ENCODE measurements at regions not wholly inside any gene's neighbourhood (a gene's known extent, or its start where the extent isn't known, plus 50 kb on each side); places are given as distances from the start of the nearest gene placed in this dataset.
"Not testable (repeated sequence)": the region's sequence is repeated elsewhere in the genome, so short reads cannot be mapped to it uniquely, and the experiment has no call there.

DNA sequence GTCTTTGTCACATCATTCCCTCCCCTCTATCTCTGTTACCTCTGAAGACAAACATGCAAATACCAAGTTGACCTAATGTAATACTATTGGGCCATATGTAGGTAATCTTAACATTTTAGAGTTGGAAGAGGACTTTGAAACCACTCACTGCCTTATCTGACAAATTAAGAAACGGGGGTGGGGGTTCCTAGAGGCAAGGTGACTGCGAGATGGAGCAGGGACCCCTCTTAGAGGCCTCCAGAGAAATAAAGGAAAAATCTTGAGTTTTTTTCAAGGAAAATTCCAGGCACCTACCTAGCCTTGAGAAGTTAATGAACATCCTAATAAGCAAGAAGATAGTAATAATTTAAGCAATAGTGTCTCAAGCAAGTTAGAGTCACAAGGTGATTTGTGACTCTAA is 270.8 kb downstream of the CD83 start:
- peaks cover 0 to 14% (median 2%) of the 10 kb centered on the region in 4 donors for H3K4me1 ChIP-seq
- H3K4me3 ChIP-seq = no peak overlapping the region
- in situ Hi-C loops (cut with MboI; ENCODE audit: low pct_ligation_motif_present in 1 of 4, low pct_unique_long_range_greater_than_20kb in 1 of 4, low sequenced_read_pairs in 3 of 4) = no loop called here
- 80 to 100% methylated on average over 1 to 2 of the region's 2 CpGs for WGBS, 2 donors (ENCODE audit: low coverage in 1 of 2)
- H3K27me3 ChIP-seq = no peaks in the 10 kb centered on the region
- intact Hi-C loops (cut with DNase I; ENCODE audit: low total_unique reads) = no loop called here
- no peaks in the 10 kb centered on the region for H3K36me3 ChIP-seq
- no peak overlapping the region for H3K27ac ChIP-seq
- DNase-seq = no peak
- no peaks in the 10 kb centered on the region for H3K9me3 ChIP-seq
- TF ChIP-seq POLR2A (IDR thresholded peaks at IDR 0.05) = no peak
- TF ChIP-seq EP300 (IDR thresholded peaks at IDR 0.05; ENCODE audit: low read depth) = no peak
- TF ChIP-seq POLR2AphosphoS5 (IDR thresholded peaks at IDR 0.05) = no peak
- TF ChIP-seq, protein P1, sequence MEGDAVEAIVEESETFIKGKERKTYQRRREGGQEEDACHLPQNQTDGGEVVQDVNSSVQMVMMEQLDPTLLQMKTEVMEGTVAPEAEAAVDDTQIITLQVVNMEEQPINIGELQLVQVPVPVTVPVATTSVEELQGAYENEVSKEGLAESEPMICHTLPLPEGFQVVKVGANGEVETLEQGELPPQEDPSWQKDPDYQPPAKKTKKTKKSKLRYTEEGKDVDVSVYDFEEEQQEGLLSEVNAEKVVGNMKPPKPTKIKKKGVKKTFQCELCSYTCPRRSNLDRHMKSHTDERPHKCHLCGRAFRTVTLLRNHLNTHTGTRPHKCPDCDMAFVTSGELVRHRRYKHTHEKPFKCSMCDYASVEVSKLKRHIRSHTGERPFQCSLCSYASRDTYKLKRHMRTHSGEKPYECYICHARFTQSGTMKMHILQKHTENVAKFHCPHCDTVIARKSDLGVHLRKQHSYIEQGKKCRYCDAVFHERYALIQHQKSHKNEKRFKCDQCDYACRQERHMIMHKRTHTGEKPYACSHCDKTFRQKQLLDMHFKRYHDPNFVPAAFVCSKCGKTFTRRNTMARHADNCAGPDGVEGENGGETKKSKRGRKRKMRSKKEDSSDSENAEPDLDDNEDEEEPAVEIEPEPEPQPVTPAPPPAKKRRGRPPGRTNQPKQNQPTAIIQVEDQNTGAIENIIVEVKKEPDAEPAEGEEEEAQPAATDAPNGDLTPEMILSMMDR (IDR thresholded peaks at IDR 0.05) = no peak

GRCh38 chr6:14389776-14390175 is 272.2 kb downstream of the CD83 start:
- in situ Hi-C loops (cut with MboI; ENCODE audit: low pct_ligation_motif_present in 1 of 4, low pct_unique_long_range_greater_than_20kb in 1 of 4, low sequenced_read_pairs in 3 of 4); DNase-seq; H3K27ac ChIP-seq; intact Hi-C loops (cut with DNase I; ENCODE audit: low total_unique reads); H3K4me3 ChIP-seq; H3K27me3 ChIP-seq; H3K4me1 ChIP-seq; H3K9me3 ChIP-seq; H3K36me3 ChIP-seq: not testable (repeated sequence)
- 92% methylated on average over 2 of the region's 2 CpGs; no CpG with 5 or more reads in 1 of the 2 donors for WGBS, 2 donors (ENCODE audit: low coverage in 1 of 2)

- no peak overlapping the region for H3K27ac ChIP-seq
- 32 to 36% methylated on average over 2 of the region's 2 CpGs for WGBS, 2 donors (ENCODE audit: low coverage in 1 of 2)
- in situ Hi-C loops (cut with MboI; ENCODE audit: low pct_ligation_motif_present in 1 of 4, low pct_unique_long_range_greater_than_20kb in 1 of 4, low sequenced_read_pairs in 3 of 4) = no loop called here
Observed at GRCh38 chr6:14390805-14391204, 273.2 kb downstream of the CD83 start.

DNA sequence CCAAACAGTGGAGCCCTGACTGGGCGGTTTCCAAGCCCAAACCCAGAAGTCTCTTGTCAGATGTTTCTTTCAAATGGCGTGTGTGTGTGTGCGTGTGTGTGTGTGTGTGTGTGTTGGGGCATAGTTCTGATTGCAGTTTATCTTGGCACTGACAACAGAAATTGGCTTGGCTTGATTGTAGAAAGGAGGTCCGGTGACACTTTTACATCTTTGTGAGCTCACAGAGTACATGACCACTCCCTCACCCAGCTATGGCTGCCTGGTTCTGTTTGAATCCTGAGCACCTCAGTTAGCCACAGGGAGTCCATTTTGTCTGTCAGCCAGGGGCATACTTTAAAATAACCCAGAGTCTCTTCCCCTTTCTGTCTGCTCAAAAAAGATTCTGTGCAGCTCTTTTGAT is 276.3 kb downstream of the CD83 start:
- WGBS, 2 donors (ENCODE audit: low coverage in 1 of 2) = 30 to 54% methylated on average over 2 to 4 of the region's 4 CpGs

More at GRCh38 chr6:14390805-14391204, 273.2 kb downstream of the CD83 start:
- no peaks in the 10 kb centered on the region for H3K27me3 ChIP-seq
- intact Hi-C loops (cut with DNase I; ENCODE audit: low total_unique reads) = no loop called here
- DNase-seq = no peak
- H3K9me3 ChIP-seq = no peaks in the 10 kb centered on the region
- no peak overlapping the region for H3K4me3 ChIP-seq
- H3K4me1 ChIP-seq = peaks cover 0 to 6% (median 0%) of the 10 kb centered on the region in 4 donors
- no peaks in the 10 kb centered on the region for H3K36me3 ChIP-seq
- no peak for TF ChIP-seq POLR2AphosphoS5 (IDR thresholded peaks at IDR 0.05)
- TF ChIP-seq, protein P1 (IDR thresholded peaks at IDR 0.05) = no peak
- TF ChIP-seq EP300 (IDR thresholded peaks at IDR 0.05; ENCODE audit: low read depth) = no peak
- no peak for TF ChIP-seq POLR2A (IDR thresholded peaks at IDR 0.05)

More for the DNA sequence above, 276.3 kb downstream of the CD83 start:
- Histone ChIP-seq H3K4me1 (peaks cover 0 to 6% (median 0%) of the 10 kb centered on the region in 4 donors), H3K27me3 (no peaks in the 10 kb centered on the region), H3K4me3 (no peak overlapping the region), H3K36me3 (no peaks in the 10 kb centered on the region), H3K9me3 (no peaks in the 10 kb centered on the region), H3K27ac (no peak overlapping the region)
- TF ChIP-seq POLR2A (IDR thresholded peaks at IDR 0.05) (no peak), POLR2AphosphoS5 (IDR thresholded peaks at IDR 0.05) (no peak), EP300 (IDR thresholded peaks at IDR 0.05; ENCODE audit: low read depth) (no peak)
- TF ChIP-seq, protein P1 (IDR thresholded peaks at IDR 0.05) = no peak
- intact Hi-C loops (cut with DNase I; ENCODE audit: low total_unique reads) = no loop called here
- peak; percentile 18 for DNase-seq
- in situ Hi-C loops (cut with MboI; ENCODE audit: low pct_ligation_motif_present in 1 of 4, low pct_unique_long_range_greater_than_20kb in 1 of 4, low sequenced_read_pairs in 3 of 4) = no loop called here
